Activated CD4-positive, alpha-beta T cell treated with anti-CD3 and anti-CD28 coated beads for 36 hours (primary cell): ENCODE measurements at regions not wholly inside any gene's neighbourhood (a gene's known extent, or its start where the extent isn't known, plus 50 kb on each side); places are given as distances from the start of the nearest gene placed in this dataset.

Experiments
- ATAC-seq: fragments of 200-7000 bp; cut with Tn5 transposase; one replicate; pipeline ENCODE4 v1.10.0; 2021; ENCODE audit warnings: mild to moderate bottlenecking, moderate library complexity
- CTCF ChIA-PET: fragments of 350-600 bp; sonication (Branson Sonifier 250); formaldehyde crosslinking; loops from one replicate; lab custom pipeline; 2021; ENCODE audit warnings: antibody characterized with exemption; lab: Charles Lee
- POLR2A ChIA-PET: fragments of 350-600 bp; sonication (Branson Sonifier 250); formaldehyde crosslinking; loops from one replicate; lab custom pipeline; 2021; ENCODE audit warnings: antibody characterized with exemption, inconsistent platforms; lab: Charles Lee
- DNase-seq: peaks from one replicate; pipeline ENCODE4 v3.0.0-alpha.2; 2020
- H3K27ac Mint-ChIP-seq: one replicate; pipeline ENCODE4 v1.8.0; 2021; ENCODE audit warnings: mixed read lengths
- H3K27me3 Mint-ChIP-seq: one replicate; pipeline ENCODE4 v1.8.0; 2021; ENCODE audit warnings: mixed read lengths
- H3K36me3 Mint-ChIP-seq: one replicate; pipeline ENCODE4 v1.8.0; 2021; ENCODE audit warnings: low read depth, mixed read lengths
- H3K4me1 Mint-ChIP-seq: one replicate; pipeline ENCODE4 v1.8.0; 2021; ENCODE audit warnings: mixed read lengths
- H3K4me3 Mint-ChIP-seq: one replicate; pipeline ENCODE4 v1.8.0; 2021; ENCODE audit warnings: mild to moderate bottlenecking, moderate library complexity, mixed read lengths
- H3K9me3 Mint-ChIP-seq: one replicate; pipeline ENCODE4 v1.8.0; 2021; ENCODE audit warnings: low read depth, mixed read lengths
- intact Hi-C, 2 experiments: fragments of 100-400 bp; cut with DNase I in 1 of 2; cut with micrococcal nuclease in 1 of 2; formaldehyde crosslinking; loops; one replicate each; pipeline versions ENCODE4 v1.14.2 to v1.15.1; 2022 to 2024; cut with DNase I, micrococcal nuclease

- intact Hi-C loops, result no loop called here
- no peak overlapping the region for H3K27ac Mint-ChIP-seq
- no peak for DNase-seq
- no peaks in the 10 kb centered on the region for H3K27me3 Mint-ChIP-seq
- no peaks in the 10 kb centered on the region for H3K9me3 Mint-ChIP-seq
- ATAC-seq, result no peak
- CTCF ChIA-PET, result no interaction called here
- POLR2A ChIA-PET, result no interaction called here
- no peaks in the 10 kb centered on the region for H3K36me3 Mint-ChIP-seq
- no peak overlapping the region for H3K4me3 Mint-ChIP-seq
- H3K4me1 Mint-ChIP-seq, result no peaks in the 10 kb centered on the region
Observed at GRCh38 chr14:43898687-43899086, 608.4 kb downstream of the FSCB start.

- Mint-ChIP-seq H3K27me3 (no peaks in the 10 kb centered on the region), H3K9me3 (peaks cover 5% of the 10 kb centered on the region), H3K27ac (no peak overlapping the region), H3K4me3 (no peak overlapping the region), H3K4me1 (no peaks in the 10 kb centered on the region), H3K36me3 (no peaks in the 10 kb centered on the region)
- ChIA-PET POLR2A (no interaction called here), CTCF (no interaction called here)
- intact Hi-C loops, result no loop called here
- ATAC-seq, result no peak
- no peak for DNase-seq
Observed at GRCh38 chr14:43896044-43896443, 611.0 kb downstream of the FSCB start.

GRCh38 chr14:43894534-43894933 lies 612.5 kb downstream of the FSCB start:
- ChIA-PET CTCF (interaction anchor here (1.0 to 1.6 kb wide), 3 partner anchors 10 to 24 kb away, joined by 3 to 4 read pairs (median 3); no protein-coding TSS in a partner anchor), POLR2A (no interaction called here)
- Mint-ChIP-seq H3K27me3 (no peaks in the 10 kb centered on the region), H3K27ac (no peak overlapping the region), H3K9me3 (peaks cover 5% of the 10 kb centered on the region), H3K4me3 (no peak overlapping the region), H3K4me1 (no peaks in the 10 kb centered on the region), H3K36me3 (no peaks in the 10 kb centered on the region)
- intact Hi-C loops, result no loop called here
- ATAC-seq (no peak), DNase-seq (no peak)

GRCh38 chr14:43887523-43887922 lies 619.6 kb downstream of the FSCB start:
- Mint-ChIP-seq H3K9me3 (peaks cover 5% of the 10 kb centered on the region), H3K27me3 (no peaks in the 10 kb centered on the region), H3K27ac (no peak overlapping the region), H3K4me3 (no peak overlapping the region), H3K4me1 (no peaks in the 10 kb centered on the region), H3K36me3 (no peaks in the 10 kb centered on the region)
- intact Hi-C loops, result no loop called here
- DNase-seq, result no peak
- ChIA-PET POLR2A (no interaction called here), CTCF (no interaction called here)
- ATAC-seq, result no peak

- Mint-ChIP-seq H3K9me3 (no peaks in the 10 kb centered on the region), H3K4me1 (no peaks in the 10 kb centered on the region), H3K4me3 (no peak overlapping the region), H3K27me3 (no peaks in the 10 kb centered on the region), H3K27ac (no peak overlapping the region), H3K36me3 (no peaks in the 10 kb centered on the region)
- intact Hi-C loops, result no loop called here
- DNase-seq (no peak), ATAC-seq (no peak)
- CTCF ChIA-PET, result no interaction called here
- POLR2A ChIA-PET, result no interaction called here
Observed at GRCh38 chr14:43877351-43877960, 629.6 kb downstream of the FSCB start.

- H3K9me3 Mint-ChIP-seq, result no peaks in the 10 kb centered on the region
- ChIA-PET POLR2A (no interaction called here), CTCF (no interaction called here)
- H3K36me3 Mint-ChIP-seq, result no peaks in the 10 kb centered on the region
- no peak overlapping the region for H3K27ac Mint-ChIP-seq
- intact Hi-C loops, result no loop called here
- DNase-seq (no peak), ATAC-seq (no peak)
- no peaks in the 10 kb centered on the region for H3K4me1 Mint-ChIP-seq
- no peak overlapping the region for H3K4me3 Mint-ChIP-seq
- no peaks in the 10 kb centered on the region for H3K27me3 Mint-ChIP-seq
Observed at GRCh38 chr14:43872752-43873655, 634.1 kb downstream of the FSCB start.

GRCh38 chr14:43872222-43872621 lies 634.9 kb downstream of the FSCB start:
- ChIA-PET CTCF (no interaction called here), POLR2A (no interaction called here)
- H3K36me3 Mint-ChIP-seq, result no peaks in the 10 kb centered on the region
- no peak for DNase-seq
- no peaks in the 10 kb centered on the region for H3K27me3 Mint-ChIP-seq
- no peak overlapping the region for H3K27ac Mint-ChIP-seq
- intact Hi-C loops, result no loop called here
- ATAC-seq, result no peak
- no peaks in the 10 kb centered on the region for H3K4me1 Mint-ChIP-seq
- H3K4me3 Mint-ChIP-seq, result no peak overlapping the region
- H3K9me3 Mint-ChIP-seq, result no peaks in the 10 kb centered on the region

- ChIA-PET CTCF (no interaction called here), POLR2A (no interaction called here)
- intact Hi-C loops, result no loop called here
- Mint-ChIP-seq H3K27ac (no peak overlapping the region), H3K36me3 (no peaks in the 10 kb centered on the region), H3K9me3 (peaks cover 2% of the 10 kb centered on the region), H3K4me3 (no peak overlapping the region), H3K27me3 (no peaks in the 10 kb centered on the region), H3K4me1 (no peaks in the 10 kb centered on the region)
- ATAC-seq (no peak), DNase-seq (no peak)
Observed at GRCh38 chr14:43858981-43859380, 648.1 kb downstream of the FSCB start.

GRCh38 chr14:43855556-43855955 lies 651.5 kb downstream of the FSCB start:
- DNase-seq (no peak), ATAC-seq (no peak)
- Mint-ChIP-seq H3K27me3 (no peaks in the 10 kb centered on the region), H3K27ac (no peak overlapping the region), H3K9me3 (peaks cover 4% of the 10 kb centered on the region), H3K4me1 (no peaks in the 10 kb centered on the region), H3K4me3 (no peak overlapping the region), H3K36me3 (no peaks in the 10 kb centered on the region)
- ChIA-PET CTCF (no interaction called here), POLR2A (no interaction called here)
- intact Hi-C loops, result no loop called here

- Mint-ChIP-seq H3K36me3 (no peaks in the 10 kb centered on the region), H3K27me3 (no peaks in the 10 kb centered on the region), H3K9me3 (peaks cover 4% of the 10 kb centered on the region), H3K4me3 (no peak overlapping the region), H3K27ac (no peak overlapping the region), H3K4me1 (no peaks in the 10 kb centered on the region)
- DNase-seq (no peak), ATAC-seq (no peak)
- ChIA-PET POLR2A (no interaction called here), CTCF (no interaction called here)
- intact Hi-C loops, result no loop called here
Observed at GRCh38 chr14:43853541-43853940, 653.5 kb downstream of the FSCB start.

GRCh38 chr14:43803076-43803689 lies 703.9 kb downstream of the FSCB start:
- H3K36me3 Mint-ChIP-seq, result no peaks in the 10 kb centered on the region
- H3K4me1 Mint-ChIP-seq, result no peaks in the 10 kb centered on the region
- no peak overlapping the region for H3K27ac Mint-ChIP-seq
- intact Hi-C loops, result no loop called here
- DNase-seq (no peak), ATAC-seq (no peak)
- peaks cover 15% of the 10 kb centered on the region for H3K9me3 Mint-ChIP-seq
- H3K27me3 Mint-ChIP-seq, result no peaks in the 10 kb centered on the region
- POLR2A ChIA-PET, result no interaction called here
- H3K4me3 Mint-ChIP-seq, result no peak overlapping the region
- CTCF ChIA-PET, result no interaction called here
